ENCODE measurements at regions not wholly inside any gene's neighbourhood (a gene's known extent, or its start where the extent isn't known, plus 50 kb on each side); places are given as distances from the start of the nearest gene placed in this dataset.

GRCh38 chr20:4441191-4441590 lies 192.1 kb upstream of the ADRA1D start:
- TF ChIP-seq, protein P1, sequence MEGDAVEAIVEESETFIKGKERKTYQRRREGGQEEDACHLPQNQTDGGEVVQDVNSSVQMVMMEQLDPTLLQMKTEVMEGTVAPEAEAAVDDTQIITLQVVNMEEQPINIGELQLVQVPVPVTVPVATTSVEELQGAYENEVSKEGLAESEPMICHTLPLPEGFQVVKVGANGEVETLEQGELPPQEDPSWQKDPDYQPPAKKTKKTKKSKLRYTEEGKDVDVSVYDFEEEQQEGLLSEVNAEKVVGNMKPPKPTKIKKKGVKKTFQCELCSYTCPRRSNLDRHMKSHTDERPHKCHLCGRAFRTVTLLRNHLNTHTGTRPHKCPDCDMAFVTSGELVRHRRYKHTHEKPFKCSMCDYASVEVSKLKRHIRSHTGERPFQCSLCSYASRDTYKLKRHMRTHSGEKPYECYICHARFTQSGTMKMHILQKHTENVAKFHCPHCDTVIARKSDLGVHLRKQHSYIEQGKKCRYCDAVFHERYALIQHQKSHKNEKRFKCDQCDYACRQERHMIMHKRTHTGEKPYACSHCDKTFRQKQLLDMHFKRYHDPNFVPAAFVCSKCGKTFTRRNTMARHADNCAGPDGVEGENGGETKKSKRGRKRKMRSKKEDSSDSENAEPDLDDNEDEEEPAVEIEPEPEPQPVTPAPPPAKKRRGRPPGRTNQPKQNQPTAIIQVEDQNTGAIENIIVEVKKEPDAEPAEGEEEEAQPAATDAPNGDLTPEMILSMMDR (IDR thresholded peaks at IDR 0.05), result no peak
- TF ChIP-seq EZH2phosphoT487 (IDR thresholded peaks at IDR 0.05; ENCODE audit: borderline replicate concordance, low read depth) (no peak), POLR2AphosphoS5 (IDR thresholded peaks at IDR 0.05; ENCODE audit: low read depth, low read length) (no peak), RFX5 (IDR thresholded peaks at IDR 0.05; ENCODE audit: low read length) (no peak)

All from SK-N-SH (cell line).